ENCODE measurements at regions not wholly inside any gene's neighbourhood (a gene's known extent, or its start where the extent isn't known, plus 50 kb on each side); places are given as distances from the start of the nearest gene placed in this dataset.

- no peak overlapping the region for H3K4me3 ChIP-seq (replicated peaks in 1 of 3; ENCODE audit: insufficient read depth in 1 of 3, low read depth in 1 of 3, low read length in 3 of 3)
- no peak overlapping the region for H3K27ac ChIP-seq (ENCODE audit: insufficient read depth, low read depth, low read length)
- no peak overlapping the region for H2AFZ ChIP-seq (ENCODE audit: low read depth, low read length)
- POLR2A ChIA-PET: no interaction called here
- H4K20me1 ChIP-seq (replicated peaks; ENCODE audit: control insufficient read depth, extremely low read depth, insufficient read depth, low read length): no peaks in the 10 kb centered on the region
- no peaks in the 10 kb centered on the region for H3K9me1 ChIP-seq (replicated peaks; ENCODE audit: control insufficient read depth, extremely low read depth, insufficient read depth, low read length)
- no peaks in the 10 kb centered on the region for H3K79me2 ChIP-seq (ENCODE audit: control insufficient read depth, insufficient read depth, low read length)
- dilution Hi-C loops (cut with MboI; ENCODE audit: extremely low pct_ligation_motif_present, low sequenced_read_pairs): no loop called here
- no TSS peak for BruUV-seq (replicated peaks)
- H3K27me3 ChIP-seq (ENCODE audit: control insufficient read depth in 2 of 2, insufficient read depth in 2 of 2, low read length in 2 of 2): no peaks in the 10 kb centered on the region
- no peak for FAIRE-seq
- no peak overlapping the region for H3K4me2 ChIP-seq (ENCODE audit: insufficient read depth, low read length)
- CTCF ChIA-PET: no interaction called here
- no peaks in the 10 kb centered on the region for H3K4me1 ChIP-seq (ENCODE audit: control insufficient read depth, extremely low read depth, insufficient read depth, low read length)
- intact Hi-C loops (cut with micrococcal nuclease): no loop called here
- peaks cover 7% of the 10 kb centered on the region for H3K9me3 ChIP-seq (replicated peaks; ENCODE audit: control insufficient read depth, insufficient read depth, low read length)
- no peaks in the 10 kb centered on the region for H3K36me3 ChIP-seq (ENCODE audit: control insufficient read depth in 2 of 2, extremely low read depth in 1 of 2, insufficient read depth in 2 of 2, low read length in 2 of 2)
- DNase-seq (ENCODE audit: low read depth, low spot score): no peak
- TF ChIP-seq FOS (IDR thresholded peaks at IDR 0.05; ENCODE audit: borderline replicate concordance, insufficient read depth, low read length) (no peak), CTCF (IDR thresholded peaks at IDR 0.05; ENCODE audit: extremely low read depth in 1 of 2, insufficient read depth in 1 of 2, low read depth in 1 of 2, low read length in 2 of 2) (no peak), POLR2A (IDR thresholded peaks at IDR 0.05; ENCODE audit: low read depth, low read length) (no peak), GATA2 (IDR thresholded peaks at IDR 0.05; ENCODE audit: insufficient read depth, insufficient read length, low read depth, low read length) (no peak), JUN (IDR thresholded peaks at IDR 0.05; ENCODE audit: borderline replicate concordance, insufficient read depth, insufficient read length, low read depth) (no peak), EZH2 (IDR thresholded peaks at IDR 0.05; ENCODE audit: borderline replicate concordance, low read depth, low read length, severe bottlenecking) (no peak), MYC (IDR thresholded peaks at IDR 0.05; ENCODE audit: low read depth, low read length) (no peak), POLR2AphosphoS5 (IDR thresholded peaks at IDR 0.05; ENCODE audit: insufficient read depth, low read depth, low read length) (no peak), MAX (IDR thresholded peaks at IDR 0.05; ENCODE audit: insufficient read depth, insufficient read length) (no peak)
- no peak overlapping the region for H3K9ac ChIP-seq (replicated peaks; ENCODE audit: extremely low read depth, insufficient read depth, low read length)
These were observed 142.5 kb upstream of the ELAC2 start for GRCh38 chr17:13160296-13160695.

Data from endothelial cell of umbilical vein (primary cell).